ENCODE measurements at regions not wholly inside any gene's neighbourhood (a gene's known extent, or its start where the extent isn't known, plus 50 kb on each side); places are given as distances from the start of the nearest gene placed in this dataset.

- in situ Hi-C loops (cut with MboI; ENCODE audit: low pct_unique_long_range_greater_than_20kb, low sequenced_read_pairs, unreplicated experiment): no loop called here
- no peak for DNase-seq (ENCODE audit: low spot score)
- TF ChIP-seq CTCF (IDR thresholded peaks at IDR 0.05; ENCODE audit: extremely low read depth, insufficient read depth, missing control alignments): no peak
Measured at GRCh38 chr12:28800129-28800528, 348.9 kb upstream of the FAR2 start.

- DNase-seq (ENCODE audit: low spot score): no peak
- TF ChIP-seq CTCF (IDR thresholded peaks at IDR 0.05; ENCODE audit: extremely low read depth, insufficient read depth, missing control alignments): no peak
- in situ Hi-C loops (cut with MboI; ENCODE audit: low pct_unique_long_range_greater_than_20kb, low sequenced_read_pairs, unreplicated experiment): no loop called here
Measured at GRCh38 chr12:28802706-28803438, 346.2 kb upstream of the FAR2 start.

GRCh38 chr12:28807535-28807934 is 341.5 kb upstream of the FAR2 start:
- no peak for TF ChIP-seq CTCF (IDR thresholded peaks at IDR 0.05; ENCODE audit: extremely low read depth, insufficient read depth, missing control alignments)
- no peak for DNase-seq (ENCODE audit: low spot score)
- in situ Hi-C loops (cut with MboI; ENCODE audit: low pct_unique_long_range_greater_than_20kb, low sequenced_read_pairs, unreplicated experiment): no loop called here

- TF ChIP-seq CTCF (IDR thresholded peaks at IDR 0.05; ENCODE audit: extremely low read depth, insufficient read depth, missing control alignments): no peak
- in situ Hi-C loops (cut with MboI; ENCODE audit: low pct_unique_long_range_greater_than_20kb, low sequenced_read_pairs, unreplicated experiment): no loop called here
- no peak for DNase-seq (ENCODE audit: low spot score)
Measured at GRCh38 chr12:28811457-28811856, 337.6 kb upstream of the FAR2 start.

GRCh38 chr12:28814246-28814645 is 334.8 kb upstream of the FAR2 start:
- in situ Hi-C loops (cut with MboI; ENCODE audit: low pct_unique_long_range_greater_than_20kb, low sequenced_read_pairs, unreplicated experiment): no loop called here
- no peak for DNase-seq (ENCODE audit: low spot score)
- TF ChIP-seq CTCF (IDR thresholded peaks at IDR 0.05; ENCODE audit: extremely low read depth, insufficient read depth, missing control alignments): no peak

- no peak for TF ChIP-seq CTCF (IDR thresholded peaks at IDR 0.05; ENCODE audit: extremely low read depth, insufficient read depth, missing control alignments)
- DNase-seq (ENCODE audit: low spot score): no peak
- in situ Hi-C loops (cut with MboI; ENCODE audit: low pct_unique_long_range_greater_than_20kb, low sequenced_read_pairs, unreplicated experiment): no loop called here
Measured at GRCh38 chr12:28817524-28817923, 331.6 kb upstream of the FAR2 start.

All from GM13977 (cell line).